SK-N-SH (cell line): ENCODE measurements at regions not wholly inside any gene's neighbourhood (a gene's known extent, or its start where the extent isn't known, plus 50 kb on each side); places are given as distances from the start of the nearest gene placed in this dataset.

Source experiments
- CTCF ChIA-PET: fragments of 300-600, 350-600 bp; formaldehyde crosslinking; extraction: SDS; loops from one replicate; lab custom pipeline; 2021; lab: Yijun Ruan, JAX
- POLR2A ChIA-PET: fragments of 350-600 bp; sonication (Branson Sonifier 250); formaldehyde crosslinking; extraction: SDS; loops from one replicate; lab custom pipeline; 2020; ENCODE audit warnings: antibody characterized with exemption, inconsistent platforms; lab: Yijun Ruan, JAX
- DNase-seq: peaks from one replicate; pipeline ENCODE4 v3.0.0; 2012
- H2AFZ ChIP-seq: fragments of 200-600 bp; sonication (generic); 2 replicates; pipeline ENCODE4 v1.8.1; 2016; ENCODE audit warnings: antibody characterized with exemption, mild to moderate bottlenecking, low read depth
- H3F3A ChIP-seq: fragments of 200-600 bp; sonication (generic); replicated peaks from 2 replicates; pipeline ENCODE3; 2016; ENCODE audit warnings: antibody characterized with exemption, mild to moderate bottlenecking; ENCODE audit not compliant: insufficient read depth
- H3K27ac ChIP-seq, 2 experiments: fragments of 200-500 bp in 1 of 2; fragments of 200-600 bp in 1 of 2; sonication (Bioruptor generic) in 1 of 2; sonication (generic), shearing (Covaris generic) in 1 of 2; 2 replicates each; pipeline versions ENCODE4 v1.5.1 to v1.6.1; 2014 to 2016; ENCODE audit warnings: low read depth in 2 of 2, inconsistent platforms in 1 of 2, low read length in 1 of 2, mild to moderate bottlenecking in 1 of 2, mixed read lengths in 1 of 2
- H3K27me3 ChIP-seq: fragments of 200-600 bp; sonication (generic), shearing (Covaris generic); 2 replicates; pipeline ENCODE4 v1.6.1; 2016; ENCODE audit warnings: mixed run types; ENCODE audit not compliant: insufficient read depth
- H3K36me3 ChIP-seq, 2 experiments: fragments of 200-500 bp in 1 of 2; fragments of 200-600 bp in 1 of 2; sonication (Bioruptor generic) in 1 of 2; sonication (generic) in 1 of 2; replicated peaks in 1 of 2; 2 replicates each; pipeline versions ENCODE3 to v1.5.1; 2014 to 2016; ENCODE audit warnings: low read length in 1 of 2, mild to moderate bottlenecking in 1 of 2; ENCODE audit not compliant: insufficient read depth in 2 of 2, control insufficient read depth in 1 of 2
- H3K4me1 ChIP-seq, 2 experiments: fragments of 200-500 bp in 1 of 2; fragments of 200-600 bp in 1 of 2; sonication (Bioruptor generic) in 1 of 2; sonication (generic), shearing (Covaris generic) in 1 of 2; 2 replicates each; pipeline versions ENCODE4 v1.5.1 to v1.6.1; 2014 to 2016; ENCODE audit warnings: low read depth in 1 of 2, low read length in 1 of 2, mixed run types in 1 of 2; ENCODE audit not compliant: insufficient read depth in 2 of 2, control insufficient read depth in 1 of 2
- H3K4me2 ChIP-seq: fragments of 200-600 bp; sonication (generic), shearing (Covaris generic); 2 replicates; pipeline ENCODE4 v1.6.1; 2017; ENCODE audit warnings: mixed run types
- H3K4me3 ChIP-seq, 2 experiments: fragments of 200-500 bp in 1 of 2; fragments of 200-600 bp in 1 of 2; sonication (Bioruptor generic) in 1 of 2; sonication (generic), shearing (Covaris generic) in 1 of 2; 2 replicates each; pipeline versions ENCODE4 v1.5.1 to v1.8.1; 2014 to 2016; ENCODE audit warnings: low read depth in 2 of 2, inconsistent platforms in 1 of 2, low read length in 1 of 2, mild to moderate bottlenecking in 1 of 2, mixed read lengths in 1 of 2, moderate library complexity in 1 of 2
- H3K79me2 ChIP-seq: fragments of 200-600 bp; sonication (generic); 2 replicates; pipeline ENCODE4 v1.8.1; 2017; ENCODE audit warnings: mild to moderate bottlenecking; ENCODE audit not compliant: insufficient read depth
- H3K9ac ChIP-seq: fragments of 200-600 bp; sonication (generic); 2 replicates; pipeline ENCODE4 v1.6.1; 2017; ENCODE audit warnings: mixed run types
- H3K9me2 ChIP-seq: fragments of 200-600 bp; sonication (generic); 2 replicates; pipeline ENCODE4 v1.6.1; 2017; ENCODE audit warnings: mixed run types
- H3K9me3 ChIP-seq: fragments of 200-600 bp; sonication (generic); 2 replicates; pipeline ENCODE4 v1.6.1; 2017; ENCODE audit warnings: mixed run types, mild to moderate bottlenecking, moderate library complexity
- H4K20me1 ChIP-seq: fragments of 200-600 bp; sonication (generic); 2 replicates; pipeline ENCODE4 v1.6.1; 2017; ENCODE audit warnings: mild to moderate bottlenecking, mixed run types; ENCODE audit not compliant: insufficient read depth
- ELF1 ChIP-seq: IDR thresholded peaks from 2 replicates; pipeline ENCODE4 v1.4.0; 2012
- EP300 ChIP-seq, 2 experiments: IDR thresholded peaks; 2 replicates each; pipeline versions ENCODE4 v1.4.0 to v1.6.1; 2012; ENCODE audit warnings: borderline replicate concordance in 1 of 2, low read depth in 1 of 2, low read length in 1 of 2
- FOXJ3 ChIP-seq: sonication (generic); formaldehyde crosslinking; IDR thresholded peaks from 2 replicates; pipeline ENCODE4 v1.5.1; 2020; ENCODE audit warnings: mild to moderate bottlenecking, missing genetic modification reagents
- FOXM1 ChIP-seq: IDR thresholded peaks from 2 replicates; pipeline ENCODE4 v1.4.0; 2012; ENCODE audit warnings: low read depth, mild to moderate bottlenecking
- POLR2AphosphoS5 ChIP-seq: IDR thresholded peaks from 2 replicates; pipeline ENCODE4 v1.6.1; 2012; ENCODE audit warnings: low read depth, low read length
- RAD21 ChIP-seq: IDR thresholded peaks from 2 replicates; pipeline ENCODE4 v1.6.1; 2012; ENCODE audit warnings: mild to moderate bottlenecking, low read length
- RCOR1 ChIP-seq: fragments of 150-350 bp; IDR thresholded peaks from 2 replicates; pipeline ENCODE4 v1.6.1; 2017; ENCODE audit warnings: antibody characterized with exemption, low read length
- SMC3 ChIP-seq: IDR thresholded peaks from 2 replicates; pipeline ENCODE4 v1.6.1; 2012; ENCODE audit warnings: low read depth, low read length, improper control_type of control experiment
- USF1 ChIP-seq: IDR thresholded peaks from 2 replicates; pipeline ENCODE4 v1.4.0; 2012; ENCODE audit warnings: low read depth, borderline replicate concordance
- YY1 ChIP-seq: IDR thresholded peaks from 2 replicates; pipeline ENCODE4 v1.4.0; 2012; ENCODE audit warnings: low read depth, mild to moderate bottlenecking
- whole genome bisulfite sequencing: methylation state at CpG from one replicate; pipeline ENCODE4 v1.1.6; 2017; ENCODE audit warnings: low lambda C conversion rate; 5-methylcytosine and 5-hydroxymethylcytosine counted together
- TF ChIP-seq, protein P1 (sequence below): fragments of 200-600 bp; sonication (generic); IDR thresholded peaks from 2 replicates; pipeline ENCODE4 v1.6.1; 2017; ENCODE audit warnings: antibody characterized with exemption, mild to moderate bottlenecking, moderate library complexity

DNA sequence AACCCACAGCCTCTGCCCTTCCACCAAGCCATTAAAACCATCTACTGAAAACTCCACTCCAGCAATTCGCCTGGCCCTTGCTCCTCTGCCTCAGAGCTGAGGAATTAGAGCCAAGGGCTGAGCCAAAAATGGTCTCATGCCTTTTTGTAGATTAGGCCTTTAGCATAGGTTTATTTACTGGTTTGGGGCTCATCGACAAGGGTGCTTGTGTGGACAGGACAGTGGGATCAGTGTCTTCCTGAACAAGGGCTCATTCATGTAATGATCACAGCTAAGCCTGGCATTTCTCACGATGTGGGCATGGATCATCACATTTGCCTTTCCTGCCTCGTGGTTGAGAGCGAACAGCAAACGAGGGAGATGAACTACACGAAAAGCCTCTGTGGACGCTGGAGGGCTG, 59.2 kb upstream of the PHF24 start:
- Histone ChIP-seq H3K36me3 (no peaks in the 10 kb centered on the region), H3F3A (no peaks in the 10 kb centered on the region), H4K20me1 (no peaks in the 10 kb centered on the region), H2AFZ (no peak overlapping the region), H3K4me2 (no peak overlapping the region), H3K9me2 (no peaks in the 10 kb centered on the region), H3K4me1 (no peaks in the 10 kb centered on the region), H3K9me3 (no peaks in the 10 kb centered on the region), H3K9ac (no peak overlapping the region), H3K79me2 (no peaks in the 10 kb centered on the region), H3K27ac (no peak overlapping the region), H3K4me3 (no peak overlapping the region), H3K27me3 (peaks cover 42% of the 10 kb centered on the region)
- DNase-seq, result no peak
- no peak for TF ChIP-seq FOXM1
- TF ChIP-seq SMC3, result no peak
- TF ChIP-seq FOXJ3 (CRISPR knock-in tag), result no peak
- no peak for TF ChIP-seq EP300 (IDR thresholded peaks at IDR 0.05; ENCODE audit: borderline replicate concordance in 1 of 2, low read depth in 1 of 2, low read length in 1 of 2)
- TF ChIP-seq RCOR1, result no peak
- no peak for TF ChIP-seq USF1
- no peak for TF ChIP-seq POLR2AphosphoS5
- no peak for TF ChIP-seq YY1
- TF ChIP-seq RAD21, result no peak
- no peak for TF ChIP-seq ELF1
- TF ChIP-seq, protein P1, sequence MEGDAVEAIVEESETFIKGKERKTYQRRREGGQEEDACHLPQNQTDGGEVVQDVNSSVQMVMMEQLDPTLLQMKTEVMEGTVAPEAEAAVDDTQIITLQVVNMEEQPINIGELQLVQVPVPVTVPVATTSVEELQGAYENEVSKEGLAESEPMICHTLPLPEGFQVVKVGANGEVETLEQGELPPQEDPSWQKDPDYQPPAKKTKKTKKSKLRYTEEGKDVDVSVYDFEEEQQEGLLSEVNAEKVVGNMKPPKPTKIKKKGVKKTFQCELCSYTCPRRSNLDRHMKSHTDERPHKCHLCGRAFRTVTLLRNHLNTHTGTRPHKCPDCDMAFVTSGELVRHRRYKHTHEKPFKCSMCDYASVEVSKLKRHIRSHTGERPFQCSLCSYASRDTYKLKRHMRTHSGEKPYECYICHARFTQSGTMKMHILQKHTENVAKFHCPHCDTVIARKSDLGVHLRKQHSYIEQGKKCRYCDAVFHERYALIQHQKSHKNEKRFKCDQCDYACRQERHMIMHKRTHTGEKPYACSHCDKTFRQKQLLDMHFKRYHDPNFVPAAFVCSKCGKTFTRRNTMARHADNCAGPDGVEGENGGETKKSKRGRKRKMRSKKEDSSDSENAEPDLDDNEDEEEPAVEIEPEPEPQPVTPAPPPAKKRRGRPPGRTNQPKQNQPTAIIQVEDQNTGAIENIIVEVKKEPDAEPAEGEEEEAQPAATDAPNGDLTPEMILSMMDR, result no peak
- WGBS, result 13% methylated on average over 2 of the region's 8 CpGs
- ChIA-PET CTCF (interaction anchor here (0.6 to 9.3 kb wide), 64 partner anchors 9 to 622 kb away, joined by 3 to 174 read pairs (median 5); partner anchors contain the start of genes ATOSB, CCL21, DNAJB5 and FANCG), POLR2A (interaction anchor here (1.0 to 2.2 kb wide), 2 partner anchors 93 to 95 kb away, joined by 5 to 19 read pairs; no protein-coding TSS in a partner anchor)

DNA sequence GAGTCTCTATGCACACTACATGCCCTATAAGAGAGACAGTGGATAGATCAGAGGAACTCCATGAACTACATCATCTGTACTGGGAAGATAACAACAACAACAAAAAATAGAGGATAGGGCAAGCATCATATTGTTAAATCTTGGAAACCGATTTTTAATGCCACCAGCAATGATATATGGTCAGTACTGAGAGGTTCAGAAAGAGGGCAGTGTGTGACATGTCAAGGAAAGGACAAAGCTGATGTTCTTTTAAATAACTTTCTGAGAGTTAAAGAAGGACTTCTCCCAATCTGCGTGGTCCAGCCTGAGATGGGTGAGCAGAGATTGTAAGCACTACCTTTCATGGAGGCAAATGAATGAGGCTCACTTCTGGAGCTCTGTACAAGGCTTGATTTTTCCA, 62.0 kb upstream of the PHF24 start:
- no peaks in the 10 kb centered on the region for H4K20me1 ChIP-seq
- no peak overlapping the region for H3K4me3 ChIP-seq
- H3K36me3 ChIP-seq, result no peaks in the 10 kb centered on the region
- H3K27ac ChIP-seq, result no peak overlapping the region
- peaks cover 37% of the 10 kb centered on the region for H3K27me3 ChIP-seq
- H3K79me2 ChIP-seq, result no peaks in the 10 kb centered on the region
- TF ChIP-seq RAD21 (peak; percentile 12; the same call in 1 of the 2 replicates), ELF1 (no peak)
- H3K9me3 ChIP-seq, result no peaks in the 10 kb centered on the region
- H3K9me2 ChIP-seq, result no peaks in the 10 kb centered on the region
- no peak overlapping the region for H3K4me2 ChIP-seq
- peaks cover 0 to 3% of the 10 kb centered on the region in 2 experiments; a peak in 1 of 4 replicates for H3K4me1 ChIP-seq
- WGBS, result 0% methylated on average over 2 of the region's 2 CpGs
- no peaks in the 10 kb centered on the region for H3F3A ChIP-seq
- no peak overlapping the region for H3K9ac ChIP-seq
- no peak for DNase-seq
- no peak overlapping the region for H2AFZ ChIP-seq
- POLR2A ChIA-PET, result no interaction called here
- CTCF ChIA-PET, result interaction anchor here (0.6 to 9.3 kb wide), 8 partner anchors 87 to 582 kb away, joined by 3 to 174 read pairs (median 7); partner anchors contain the start of gene DNAJB5
